ENCODE measurements at regions not wholly inside any gene's neighbourhood (a gene's known extent, or its start where the extent isn't known, plus 50 kb on each side); places are given as distances from the start of the nearest gene placed in this dataset.
"Not testable (repeated sequence)": the region's sequence is repeated elsewhere in the genome, so short reads cannot be mapped to it uniquely, and the experiment has no call there.

DNA sequence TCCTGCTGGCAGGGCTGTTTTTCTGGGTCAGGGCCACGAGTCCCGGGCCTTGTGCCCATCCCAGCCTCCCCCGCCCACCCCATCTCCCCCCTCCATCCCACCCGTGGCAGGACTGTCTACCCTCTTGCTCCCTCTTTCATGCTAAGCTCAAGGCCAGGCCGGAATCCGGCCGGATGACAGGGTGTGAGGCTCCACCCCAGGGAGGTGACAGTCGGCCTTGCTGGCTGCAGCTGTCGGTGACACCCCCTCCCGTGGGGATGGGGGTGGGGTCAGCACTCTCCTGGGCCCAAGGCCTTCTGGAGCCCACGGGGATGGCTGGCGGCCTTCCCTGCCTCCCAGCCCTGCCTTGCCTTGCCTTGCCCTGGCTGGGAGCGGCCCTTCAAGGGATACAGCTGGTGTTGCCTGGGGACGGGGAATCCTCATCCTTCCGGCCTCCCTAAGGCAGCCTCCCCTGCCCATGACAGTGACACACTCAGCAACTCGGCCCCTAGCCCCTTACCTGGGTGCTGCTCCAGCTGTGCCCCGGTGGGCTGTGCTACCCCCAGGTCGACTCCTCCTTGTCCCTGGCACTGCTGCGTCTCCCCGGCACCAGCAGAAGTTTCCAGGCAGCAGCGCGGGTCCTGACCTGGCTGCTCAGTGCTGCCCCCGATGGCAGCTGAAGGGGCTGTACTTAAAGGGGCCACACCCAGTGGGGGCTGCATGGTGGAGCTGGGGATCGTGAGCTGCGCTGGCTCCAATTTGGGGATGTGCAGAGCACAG is 303.9 kb downstream of the CCDC74A start:
- TF ChIP-seq, protein P1, sequence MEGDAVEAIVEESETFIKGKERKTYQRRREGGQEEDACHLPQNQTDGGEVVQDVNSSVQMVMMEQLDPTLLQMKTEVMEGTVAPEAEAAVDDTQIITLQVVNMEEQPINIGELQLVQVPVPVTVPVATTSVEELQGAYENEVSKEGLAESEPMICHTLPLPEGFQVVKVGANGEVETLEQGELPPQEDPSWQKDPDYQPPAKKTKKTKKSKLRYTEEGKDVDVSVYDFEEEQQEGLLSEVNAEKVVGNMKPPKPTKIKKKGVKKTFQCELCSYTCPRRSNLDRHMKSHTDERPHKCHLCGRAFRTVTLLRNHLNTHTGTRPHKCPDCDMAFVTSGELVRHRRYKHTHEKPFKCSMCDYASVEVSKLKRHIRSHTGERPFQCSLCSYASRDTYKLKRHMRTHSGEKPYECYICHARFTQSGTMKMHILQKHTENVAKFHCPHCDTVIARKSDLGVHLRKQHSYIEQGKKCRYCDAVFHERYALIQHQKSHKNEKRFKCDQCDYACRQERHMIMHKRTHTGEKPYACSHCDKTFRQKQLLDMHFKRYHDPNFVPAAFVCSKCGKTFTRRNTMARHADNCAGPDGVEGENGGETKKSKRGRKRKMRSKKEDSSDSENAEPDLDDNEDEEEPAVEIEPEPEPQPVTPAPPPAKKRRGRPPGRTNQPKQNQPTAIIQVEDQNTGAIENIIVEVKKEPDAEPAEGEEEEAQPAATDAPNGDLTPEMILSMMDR (IDR thresholded peaks at IDR 0.05) = not testable (repeated sequence)
- not testable (repeated sequence) for TF ChIP-seq POLR2AphosphoS5 (IDR thresholded peaks at IDR 0.05; ENCODE audit: low read depth, low read length)

Data from Panc1 (cell line).